ENCODE measurements at regions not wholly inside any gene's neighbourhood (a gene's known extent, or its start where the extent isn't known, plus 50 kb on each side); places are given as distances from the start of the nearest gene placed in this dataset.

GRCh38 chr6:137655291-137655690 lies 161.1 kb upstream of the OLIG3 start (continued):
- TF ChIP-seq CTCF (IDR thresholded peaks at IDR 0.05; ENCODE audit: control extremely low read depth in 1 of 3, insufficient read depth in 1 of 3, low read depth in 1 of 3, low read length in 3 of 3) (no peak), MAFK (IDR thresholded peaks at IDR 0.05; ENCODE audit: low read depth, low read length) (no peak), RNF2 (IDR thresholded peaks at IDR 0.05; ENCODE audit: borderline replicate concordance, low read depth, low read length, missing control alignments, poor library complexity, severe bottlenecking) (no peak), GABPA (IDR thresholded peaks at IDR 0.05; ENCODE audit: borderline replicate concordance, insufficient read depth, low read length) (no peak)

Measured in H1 (cell line).